WTC11 (cell line): ENCODE measurements at regions not wholly inside any gene's neighbourhood (a gene's known extent, or its start where the extent isn't known, plus 50 kb on each side); places are given as distances from the start of the nearest gene placed in this dataset.

ENCODE experiments used
- CREB1 ChIP-seq: sonication (generic); formaldehyde crosslinking; IDR thresholded peaks from 2 replicates; pipeline ENCODE4 v1.8.0; 2023; ENCODE audit warnings: mild to moderate bottlenecking, missing genetic modification reagents
- CREM ChIP-seq: sonication (generic); formaldehyde crosslinking; IDR thresholded peaks from 2 replicates; pipeline ENCODE4 v1.8.1; 2022; ENCODE audit warnings: mild to moderate bottlenecking, missing genetic modification reagents, moderate library complexity
- JUN ChIP-seq: sonication (generic); formaldehyde crosslinking; IDR thresholded peaks from 2 replicates; pipeline ENCODE4 v1.8.0; 2023; ENCODE audit warnings: mild to moderate bottlenecking, missing genetic modification reagents
- NFE2L1 ChIP-seq: sonication (generic); formaldehyde crosslinking; IDR thresholded peaks from 2 replicates; pipeline ENCODE4 v1.8.1; 2023; ENCODE audit warnings: missing genetic modification reagents
- NR3C1 ChIP-seq: sonication (generic); formaldehyde crosslinking; conservative IDR thresholded peaks from 2 replicates; pipeline ENCODE4 v1.8.1; 2023; ENCODE audit warnings: low read depth, mild to moderate bottlenecking, missing genetic modification reagents
- OVOL2 ChIP-seq: fragments of 250-450 bp; sonication (Bioruptor Pico); IDR thresholded peaks from 2 replicates; pipeline ENCODE4 v1.9.0; 2021; ENCODE audit warnings: mild to moderate bottlenecking, borderline replicate concordance
- RORB ChIP-seq: fragments of 250-450 bp; sonication (Bioruptor Pico); IDR thresholded peaks from 2 replicates; pipeline ENCODE4 v1.9.0; 2021; ENCODE audit warnings: mild to moderate bottlenecking
- SP1 ChIP-seq: sonication (generic); formaldehyde crosslinking; conservative IDR thresholded peaks from 2 replicates; pipeline ENCODE4 v1.8.1; 2022; ENCODE audit warnings: missing genetic modification reagents
- ZBTB21 ChIP-seq: sonication (generic); formaldehyde crosslinking; IDR thresholded peaks from 2 replicates; pipeline ENCODE4 v1.8.1; 2023; ENCODE audit warnings: mild to moderate bottlenecking, missing genetic modification reagents, borderline replicate concordance
- TF ChIP-seq, protein P1 (sequence below): sonication (generic); formaldehyde crosslinking; conservative IDR thresholded peaks from 2 replicates; pipeline ENCODE4 v1.8.1; 2022; ENCODE audit warnings: mild to moderate bottlenecking, missing genetic modification reagents
- TF ChIP-seq, protein P2 (sequence below): fragments of 200-600 bp; IDR thresholded peaks from 2 replicates; pipeline ENCODE4 v1.8.0; 2022; ENCODE audit warnings: antibody characterized with exemption
- TF ChIP-seq, protein P3 (sequence below): sonication (generic); formaldehyde crosslinking; IDR thresholded peaks from 2 replicates; pipeline ENCODE4 v1.8.0; 2022; ENCODE audit warnings: mild to moderate bottlenecking, missing genetic modification reagents

DNA sequence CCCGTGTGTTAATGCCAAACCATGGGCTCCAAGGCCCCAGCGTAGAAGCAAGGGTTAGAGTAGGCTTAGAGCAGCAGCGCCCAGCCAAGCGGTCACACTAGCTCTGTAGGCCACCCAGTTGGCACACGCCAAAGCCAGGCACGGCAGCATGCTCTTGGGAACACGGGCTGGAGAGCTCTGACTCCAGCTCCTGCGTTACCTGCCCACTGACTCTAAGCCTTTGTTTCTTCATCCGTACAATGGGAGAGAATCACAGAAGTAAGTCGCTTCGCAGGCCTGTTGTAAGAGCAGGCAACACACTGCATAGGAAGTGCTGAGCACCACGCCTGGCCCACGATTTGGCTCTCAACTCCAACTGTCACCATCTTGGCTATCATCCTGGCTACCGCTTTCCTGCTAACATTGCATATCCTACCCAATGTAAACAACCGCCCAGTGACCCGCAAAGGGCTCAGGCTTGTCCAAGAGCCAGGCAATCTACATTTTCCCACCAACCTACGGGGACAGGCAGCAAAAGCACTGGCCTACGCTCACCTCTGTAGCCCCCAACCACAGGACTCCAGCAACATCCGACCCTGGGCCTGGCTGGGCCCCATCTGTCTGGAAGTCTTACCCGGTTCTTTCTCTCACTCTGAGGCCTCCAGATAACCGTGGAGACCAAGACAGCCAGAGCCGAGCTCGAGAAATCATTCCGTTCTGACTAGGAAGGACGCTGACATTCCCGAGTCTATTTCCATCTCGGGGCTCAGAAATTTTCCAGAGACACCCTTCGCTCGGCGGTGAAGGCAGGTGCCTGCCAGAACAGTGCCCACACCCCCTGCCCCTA is 91.5 kb upstream of the ZNF507 start:
- TF ChIP-seq NR3C1 (no peak), ZBTB21 (CRISPR knock-in tag) (no peak), RORB (no peak), NFE2L1 (CRISPR knock-in tag) (no peak), JUN (CRISPR knock-in tag) (no peak), CREB1 (CRISPR knock-in tag) (no peak), SP1 (CRISPR knock-in tag) (no peak), OVOL2 (CRISPR knock-in tag) (no peak), CREM (no peak)
- TF ChIP-seq, protein P1, sequence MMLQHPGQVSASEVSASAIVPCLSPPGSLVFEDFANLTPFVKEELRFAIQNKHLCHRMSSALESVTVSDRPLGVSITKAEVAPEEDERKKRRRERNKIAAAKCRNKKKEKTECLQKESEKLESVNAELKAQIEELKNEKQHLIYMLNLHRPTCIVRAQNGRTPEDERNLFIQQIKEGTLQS (CRISPR knock-in tag), result no peak
- TF ChIP-seq, protein P2, sequence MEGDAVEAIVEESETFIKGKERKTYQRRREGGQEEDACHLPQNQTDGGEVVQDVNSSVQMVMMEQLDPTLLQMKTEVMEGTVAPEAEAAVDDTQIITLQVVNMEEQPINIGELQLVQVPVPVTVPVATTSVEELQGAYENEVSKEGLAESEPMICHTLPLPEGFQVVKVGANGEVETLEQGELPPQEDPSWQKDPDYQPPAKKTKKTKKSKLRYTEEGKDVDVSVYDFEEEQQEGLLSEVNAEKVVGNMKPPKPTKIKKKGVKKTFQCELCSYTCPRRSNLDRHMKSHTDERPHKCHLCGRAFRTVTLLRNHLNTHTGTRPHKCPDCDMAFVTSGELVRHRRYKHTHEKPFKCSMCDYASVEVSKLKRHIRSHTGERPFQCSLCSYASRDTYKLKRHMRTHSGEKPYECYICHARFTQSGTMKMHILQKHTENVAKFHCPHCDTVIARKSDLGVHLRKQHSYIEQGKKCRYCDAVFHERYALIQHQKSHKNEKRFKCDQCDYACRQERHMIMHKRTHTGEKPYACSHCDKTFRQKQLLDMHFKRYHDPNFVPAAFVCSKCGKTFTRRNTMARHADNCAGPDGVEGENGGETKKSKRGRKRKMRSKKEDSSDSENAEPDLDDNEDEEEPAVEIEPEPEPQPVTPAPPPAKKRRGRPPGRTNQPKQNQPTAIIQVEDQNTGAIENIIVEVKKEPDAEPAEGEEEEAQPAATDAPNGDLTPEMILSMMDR, result no peak
- TF ChIP-seq, protein P3, sequence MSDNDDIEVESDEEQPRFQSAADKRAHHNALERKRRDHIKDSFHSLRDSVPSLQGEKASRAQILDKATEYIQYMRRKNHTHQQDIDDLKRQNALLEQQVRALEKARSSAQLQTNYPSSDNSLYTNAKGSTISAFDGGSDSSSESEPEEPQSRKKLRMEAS, result no peak
